Naive thymus-derived CD4-positive, alpha-beta T cell (primary cell): ENCODE measurements at regions not wholly inside any gene's neighbourhood (a gene's known extent, or its start where the extent isn't known, plus 50 kb on each side); places are given as distances from the start of the nearest gene placed in this dataset.
"Not testable (repeated sequence)": the region's sequence is repeated elsewhere in the genome, so short reads cannot be mapped to it uniquely, and the experiment has no call there.

Experiments
- ATAC-seq: fragments of 150-1000 bp; cut with Tn5 transposase; 2 replicates; pipeline ENCODE4 v1.10.0; 2021; ENCODE audit warnings: mild to moderate bottlenecking, moderate library complexity
- CTCF ChIA-PET: fragments of 350-600 bp; sonication (Branson Sonifier 250); formaldehyde crosslinking; loops from one replicate; lab custom pipeline; 2021; ENCODE audit warnings: antibody characterized with exemption; lab: Charles Lee
- POLR2A ChIA-PET: fragments of 350-600 bp; sonication (Branson Sonifier 250); formaldehyde crosslinking; loops from one replicate; lab custom pipeline; 2021; ENCODE audit warnings: antibody characterized with exemption, inconsistent platforms; lab: Charles Lee
- DNase-seq, 9 donors: peaks; one replicate each; pipeline versions ENCODE4 v3.0.0 to v3.0.0-alpha.2; 2020 to 2022; ENCODE audit warnings: mixed read lengths in 1 of 9
- H3K27ac ChIP-seq: one replicate; pipeline ENCODE4 v1.7.0; 2013; ENCODE audit warnings: mild to moderate bottlenecking, low read depth, low read length, moderate library complexity
- H3K27me3 ChIP-seq, 2 donors: one replicate each; pipeline ENCODE4 v1.7.0; 2013; ENCODE audit warnings: low read length in 2 of 2, mild to moderate bottlenecking in 2 of 2, moderate library complexity in 2 of 2; ENCODE audit not compliant: control insufficient read depth in 2 of 2, insufficient read depth in 2 of 2
- H3K36me3 ChIP-seq, 3 experiments: 1 replicate in 2 of 3; 2 replicates in 1 of 3; pipeline ENCODE4 v1.7.0; 2013; ENCODE audit warnings: low read length in 3 of 3, mild to moderate bottlenecking in 3 of 3, moderate library complexity in 1 of 3; ENCODE audit not compliant: insufficient read depth in 3 of 3, control insufficient read depth in 2 of 3
- H3K4me1 ChIP-seq, 2 donors: one replicate each; pipeline ENCODE4 v1.7.0; 2013; ENCODE audit warnings: low read length in 2 of 2, mild to moderate bottlenecking in 2 of 2, moderate library complexity in 1 of 2; ENCODE audit not compliant: control insufficient read depth in 2 of 2, insufficient read depth in 2 of 2
- H3K4me3 ChIP-seq: 2 replicates; pipeline ENCODE4 v1.7.0; 2013; ENCODE audit warnings: mild to moderate bottlenecking, low read length
- H3K9me3 ChIP-seq, 3 experiments: 1 replicate in 2 of 3; 2 replicates in 1 of 3; pipeline ENCODE4 v1.7.0; 2013; ENCODE audit warnings: low read length in 3 of 3; ENCODE audit not compliant: control insufficient read depth in 2 of 3
- H3K27ac Mint-ChIP-seq, 9 donors: one replicate each; pipeline ENCODE4 v1.8.0; 2020 to 2022; ENCODE audit warnings: mixed read lengths in 9 of 9, mild to moderate bottlenecking in 8 of 9, moderate library complexity in 5 of 9, inconsistent platforms in 2 of 9
- H3K27me3 Mint-ChIP-seq, 5 donors: one replicate each; pipeline ENCODE4 v1.8.0; 2021 to 2022; ENCODE audit warnings: mixed read lengths in 5 of 5, mild to moderate bottlenecking in 1 of 5
- H3K36me3 Mint-ChIP-seq, 5 donors: one replicate each; pipeline ENCODE4 v1.8.0; 2020 to 2022; ENCODE audit warnings: mixed read lengths in 5 of 5, mild to moderate bottlenecking in 3 of 5, inconsistent platforms in 1 of 5
- H3K4me1 Mint-ChIP-seq, 7 donors: one replicate each; pipeline ENCODE4 v1.8.0; 2020 to 2022; ENCODE audit warnings: mixed read lengths in 7 of 7, mild to moderate bottlenecking in 3 of 7, inconsistent platforms in 1 of 7
- H3K4me3 Mint-ChIP-seq, 10 donors: one replicate each; pipeline ENCODE4 v1.8.0; 2020 to 2022; ENCODE audit warnings: mild to moderate bottlenecking in 10 of 10, mixed read lengths in 10 of 10, moderate library complexity in 6 of 10, inconsistent platforms in 2 of 10
- H3K9me3 Mint-ChIP-seq, 11 donors: one replicate each; pipeline ENCODE4 v1.8.0; 2020 to 2022; ENCODE audit warnings: mixed read lengths in 11 of 11, mild to moderate bottlenecking in 4 of 11, inconsistent platforms in 1 of 11, moderate library complexity in 1 of 11
- intact Hi-C, 2 donors: fragments of 100-400 bp; cut with micrococcal nuclease; formaldehyde crosslinking; loops; one replicate each; pipeline ENCODE4 v1.15.1; 2023

DNA sequence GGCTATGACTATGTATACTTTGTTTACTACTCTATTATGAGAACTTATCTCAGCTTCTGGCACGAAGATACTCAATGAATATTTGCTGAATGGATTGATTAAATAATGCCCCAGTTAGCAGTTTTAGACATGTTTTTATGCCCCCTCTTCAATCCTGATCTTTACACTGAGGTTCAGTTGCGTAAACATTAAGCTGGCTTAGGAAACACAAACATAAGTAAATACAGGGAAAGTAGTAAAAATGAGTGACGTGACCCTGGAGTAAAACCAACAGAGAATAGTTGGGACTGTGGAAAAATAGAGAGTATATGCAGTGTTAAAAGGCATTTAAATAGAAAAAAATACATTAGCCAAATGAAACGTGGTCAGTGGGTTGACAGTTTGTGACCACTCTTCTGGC lies 387.0 kb upstream of the ACTRT1 start:
- no peak overlapping the region for H3K4me3 Mint-ChIP-seq
- H3K4me1 Mint-ChIP-seq, result no peaks in the 10 kb centered on the region
- Histone ChIP-seq H3K36me3 (no peaks in the 10 kb centered on the region), H3K27me3 (no peaks in the 10 kb centered on the region), H3K4me3 (no peak overlapping the region), H3K27ac (no peak overlapping the region), H3K9me3 (no peaks in the 10 kb centered on the region), H3K4me1 (no peaks in the 10 kb centered on the region)
- no peak overlapping the region for H3K27ac Mint-ChIP-seq
- ATAC-seq (no peak), DNase-seq (no peak)
- ChIA-PET CTCF (no interaction called here), POLR2A (no interaction called here)
- H3K27me3 Mint-ChIP-seq, result no peaks in the 10 kb centered on the region
- no peaks in the 10 kb centered on the region for H3K9me3 Mint-ChIP-seq
- intact Hi-C loops, result no loop called here
- H3K36me3 Mint-ChIP-seq, result no peaks in the 10 kb centered on the region

GRCh38 chrX:128438082-128438481 lies 385.9 kb upstream of the ACTRT1 start:
- H3K9me3 Mint-ChIP-seq, result no peaks in the 10 kb centered on the region
- H3K27me3 Mint-ChIP-seq, result no peaks in the 10 kb centered on the region
- CTCF ChIA-PET, result no interaction called here
- no peak overlapping the region for H3K27ac Mint-ChIP-seq
- POLR2A ChIA-PET, result no interaction called here
- no peaks in the 10 kb centered on the region for H3K36me3 Mint-ChIP-seq
- Histone ChIP-seq H3K36me3 (no peaks in the 10 kb centered on the region), H3K27ac (no peak overlapping the region), H3K27me3 (no peaks in the 10 kb centered on the region), H3K4me1 (no peaks in the 10 kb centered on the region), H3K4me3 (no peak overlapping the region), H3K9me3 (no peaks in the 10 kb centered on the region)
- ATAC-seq (no peak), DNase-seq (no peak)
- intact Hi-C loops, result no loop called here
- H3K4me1 Mint-ChIP-seq, result no peaks in the 10 kb centered on the region
- H3K4me3 Mint-ChIP-seq, result no peak overlapping the region

DNA sequence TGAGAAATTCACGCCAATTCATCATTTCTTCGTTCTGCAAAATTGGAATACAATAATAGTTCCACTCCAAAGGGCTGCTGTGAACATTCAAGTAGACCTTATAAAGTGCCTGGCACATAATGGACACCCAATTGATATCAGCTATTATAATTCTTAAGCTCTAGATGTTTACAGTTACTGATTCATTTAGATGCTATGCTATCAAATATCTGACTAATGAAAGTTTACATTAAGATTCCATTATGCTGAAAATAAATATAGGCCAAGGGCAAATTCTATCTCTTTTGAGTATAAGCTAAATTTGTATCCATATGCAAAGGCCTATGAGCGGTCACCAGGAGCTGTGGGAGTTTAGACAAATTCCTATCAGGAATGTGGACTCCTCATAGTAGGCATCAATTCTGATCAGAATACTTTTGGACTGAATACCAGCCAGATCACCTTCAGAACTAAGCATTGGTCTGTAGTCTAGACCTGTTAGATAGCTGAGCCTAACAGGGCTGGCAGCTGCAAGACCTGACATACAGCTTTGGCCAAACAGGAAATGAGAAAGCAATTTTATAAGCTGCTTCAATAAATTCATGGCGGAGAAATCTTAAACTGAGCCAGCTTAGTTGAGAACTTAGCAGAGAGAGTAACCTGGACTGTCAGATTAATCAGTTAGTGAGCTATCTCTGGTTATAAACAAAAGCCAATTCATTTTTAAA lies 384.3 kb upstream of the ACTRT1 start:
- Histone ChIP-seq H3K4me1 (no peaks in the 10 kb centered on the region), H3K27me3 (no peaks in the 10 kb centered on the region), H3K9me3 (no peaks in the 10 kb centered on the region), H3K4me3 (no peak overlapping the region), H3K27ac (no peak overlapping the region), H3K36me3 (no peaks in the 10 kb centered on the region)
- ATAC-seq (no peak), DNase-seq (no peak)
- Mint-ChIP-seq H3K4me1 (no peaks in the 10 kb centered on the region), H3K27ac (no peak overlapping the region), H3K9me3 (no peaks in the 10 kb centered on the region), H3K4me3 (no peak overlapping the region), H3K36me3 (no peaks in the 10 kb centered on the region), H3K27me3 (no peaks in the 10 kb centered on the region)
- ChIA-PET POLR2A (no interaction called here), CTCF (no interaction called here)
- intact Hi-C loops, result no loop called here

DNA sequence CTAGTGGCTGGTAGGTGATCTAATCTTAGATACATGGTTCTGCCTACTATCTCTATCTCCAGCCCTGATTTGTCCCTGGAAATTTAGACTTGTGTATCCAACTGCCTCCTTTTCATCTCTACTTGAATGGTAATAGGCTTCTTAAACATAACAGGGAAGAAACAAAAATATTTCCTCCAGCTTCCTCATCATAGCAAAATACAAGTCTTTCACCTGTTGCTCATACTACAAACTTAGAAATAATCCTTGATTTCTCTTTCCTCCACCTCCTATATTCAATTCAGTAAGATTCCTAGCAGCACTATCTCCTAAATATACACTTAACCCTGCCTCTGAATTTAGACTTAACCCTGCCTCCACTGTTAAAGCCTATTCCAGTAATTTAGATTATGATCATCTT lies 373.3 kb upstream of the ACTRT1 start:
- H3K9me3 ChIP-seq, result no peaks in the 10 kb centered on the region
- ChIA-PET CTCF (no interaction called here), POLR2A (no interaction called here)
- H3K4me1 ChIP-seq, result no peaks in the 10 kb centered on the region
- H3K27me3 ChIP-seq, result no peaks in the 10 kb centered on the region
- ATAC-seq, result no peak
- no peaks in the 10 kb centered on the region for H3K4me1 Mint-ChIP-seq
- no peak overlapping the region for H3K4me3 ChIP-seq
- intact Hi-C loops, result no loop called here
- no peak for DNase-seq
- H3K27ac Mint-ChIP-seq, result no peak overlapping the region
- no peak overlapping the region for H3K27ac ChIP-seq
- H3K27me3 Mint-ChIP-seq, result no peaks in the 10 kb centered on the region
- H3K36me3 ChIP-seq, result no peaks in the 10 kb centered on the region
- peaks cover 0 to 2% (median 0%) of the 10 kb centered on the region in 11 donors for H3K9me3 Mint-ChIP-seq
- H3K4me3 Mint-ChIP-seq, result no peak overlapping the region
- no peaks in the 10 kb centered on the region for H3K36me3 Mint-ChIP-seq

GRCh38 chrX:128408842-128409241 lies 356.6 kb upstream of the ACTRT1 start:
- intact Hi-C loops, result no loop called here
- Histone ChIP-seq H3K4me3 (no peak overlapping the region), H3K27me3 (no peaks in the 10 kb centered on the region), H3K36me3 (no peaks in the 10 kb centered on the region), H3K4me1 (no peaks in the 10 kb centered on the region), H3K9me3 (no peaks in the 10 kb centered on the region), H3K27ac (no peak overlapping the region)
- Mint-ChIP-seq H3K27ac (no peak overlapping the region), H3K4me1 (no peaks in the 10 kb centered on the region), H3K27me3 (peaks cover 0 to 5% (median 0%) of the 10 kb centered on the region in 5 donors), H3K36me3 (no peaks in the 10 kb centered on the region), H3K9me3 (no peaks in the 10 kb centered on the region), H3K4me3 (no peak overlapping the region)
- no peak for DNase-seq
- CTCF ChIA-PET, result no interaction called here
- ATAC-seq, result no peak
- POLR2A ChIA-PET, result no interaction called here

- DNase-seq (no peak), ATAC-seq (no peak)
- H3K9me3 ChIP-seq, result no peaks in the 10 kb centered on the region
- intact Hi-C loops, result no loop called here
- Mint-ChIP-seq H3K4me3 (no peak overlapping the region), H3K4me1 (no peaks in the 10 kb centered on the region), H3K27me3 (no peaks in the 10 kb centered on the region), H3K9me3 (peaks cover 0 to 4% (median 0%) of the 10 kb centered on the region in 11 donors), H3K36me3 (no peaks in the 10 kb centered on the region), H3K27ac (no peak overlapping the region)
- H3K27ac ChIP-seq, result no peak overlapping the region
- no peak overlapping the region for H3K4me3 ChIP-seq
- no peaks in the 10 kb centered on the region for H3K27me3 ChIP-seq
- H3K4me1 ChIP-seq, result no peaks in the 10 kb centered on the region
- H3K36me3 ChIP-seq, result no peaks in the 10 kb centered on the region
- CTCF ChIA-PET, result no interaction called here
- POLR2A ChIA-PET, result no interaction called here
Observed at GRCh38 chrX:128396601-128397000, 344.4 kb upstream of the ACTRT1 start.

GRCh38 chrX:128383846-128384245 lies 331.6 kb upstream of the ACTRT1 start:
- POLR2A ChIA-PET, H3K27ac Mint-ChIP-seq, H3K9me3 ChIP-seq, H3K27ac ChIP-seq, H3K36me3 Mint-ChIP-seq, H3K9me3 Mint-ChIP-seq, ATAC-seq, intact Hi-C loops, CTCF ChIA-PET, H3K4me1 ChIP-seq, H3K27me3 ChIP-seq, H3K36me3 ChIP-seq, DNase-seq, H3K4me3 Mint-ChIP-seq, H3K27me3 Mint-ChIP-seq, H3K4me3 ChIP-seq, H3K4me1 Mint-ChIP-seq: not testable (repeated sequence)
